PC-9 (cell line): ENCODE measurements at regions not wholly inside any gene's neighbourhood (a gene's known extent, or its start where the extent isn't known, plus 50 kb on each side); places are given as distances from the start of the nearest gene placed in this dataset.

Experiments used
- EZH2 ChIP-seq: fragments of 200-600 bp; sonication (generic); IDR thresholded peaks from 2 replicates; pipeline ENCODE4 v1.8.0; 2017; ENCODE audit warnings: antibody characterized with exemption, low read depth
- TF ChIP-seq, protein P1 (sequence below): fragments of 200-600 bp; sonication (generic); conservative IDR thresholded peaks from 2 replicates; pipeline ENCODE4 v1.6.1; 2017; ENCODE audit warnings: mixed run types, antibody characterized with exemption, mild to moderate bottlenecking, moderate library complexity

DNA sequence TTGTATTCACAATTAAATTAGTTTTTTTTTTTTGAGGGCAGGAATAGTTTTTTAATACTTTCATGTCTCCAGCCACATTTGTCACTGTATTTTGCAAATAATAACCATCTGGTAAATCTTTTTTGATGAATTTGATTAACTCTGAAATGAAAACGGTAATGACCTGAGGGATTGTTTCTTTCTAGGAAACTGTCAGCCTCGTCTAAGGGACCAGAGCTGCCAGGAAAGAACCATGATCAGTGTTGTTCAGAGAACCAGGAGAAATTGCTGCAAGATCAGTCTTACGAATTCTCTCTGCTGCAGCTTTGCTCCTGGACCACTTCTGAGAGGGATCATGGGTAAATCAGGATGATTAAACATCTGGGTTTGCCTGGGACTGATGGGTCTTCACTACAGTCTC, 114.5 kb upstream of the TAF11L2 start:
- TF ChIP-seq, protein P1, sequence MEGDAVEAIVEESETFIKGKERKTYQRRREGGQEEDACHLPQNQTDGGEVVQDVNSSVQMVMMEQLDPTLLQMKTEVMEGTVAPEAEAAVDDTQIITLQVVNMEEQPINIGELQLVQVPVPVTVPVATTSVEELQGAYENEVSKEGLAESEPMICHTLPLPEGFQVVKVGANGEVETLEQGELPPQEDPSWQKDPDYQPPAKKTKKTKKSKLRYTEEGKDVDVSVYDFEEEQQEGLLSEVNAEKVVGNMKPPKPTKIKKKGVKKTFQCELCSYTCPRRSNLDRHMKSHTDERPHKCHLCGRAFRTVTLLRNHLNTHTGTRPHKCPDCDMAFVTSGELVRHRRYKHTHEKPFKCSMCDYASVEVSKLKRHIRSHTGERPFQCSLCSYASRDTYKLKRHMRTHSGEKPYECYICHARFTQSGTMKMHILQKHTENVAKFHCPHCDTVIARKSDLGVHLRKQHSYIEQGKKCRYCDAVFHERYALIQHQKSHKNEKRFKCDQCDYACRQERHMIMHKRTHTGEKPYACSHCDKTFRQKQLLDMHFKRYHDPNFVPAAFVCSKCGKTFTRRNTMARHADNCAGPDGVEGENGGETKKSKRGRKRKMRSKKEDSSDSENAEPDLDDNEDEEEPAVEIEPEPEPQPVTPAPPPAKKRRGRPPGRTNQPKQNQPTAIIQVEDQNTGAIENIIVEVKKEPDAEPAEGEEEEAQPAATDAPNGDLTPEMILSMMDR, result no peak
- no peak for TF ChIP-seq EZH2
